ENCODE measurements at regions not wholly inside any gene's neighbourhood (a gene's known extent, or its start where the extent isn't known, plus 50 kb on each side); places are given as distances from the start of the nearest gene placed in this dataset.
"Not testable (repeated sequence)": the region's sequence is repeated elsewhere in the genome, so short reads cannot be mapped to it uniquely, and the experiment has no call there.

DNA sequence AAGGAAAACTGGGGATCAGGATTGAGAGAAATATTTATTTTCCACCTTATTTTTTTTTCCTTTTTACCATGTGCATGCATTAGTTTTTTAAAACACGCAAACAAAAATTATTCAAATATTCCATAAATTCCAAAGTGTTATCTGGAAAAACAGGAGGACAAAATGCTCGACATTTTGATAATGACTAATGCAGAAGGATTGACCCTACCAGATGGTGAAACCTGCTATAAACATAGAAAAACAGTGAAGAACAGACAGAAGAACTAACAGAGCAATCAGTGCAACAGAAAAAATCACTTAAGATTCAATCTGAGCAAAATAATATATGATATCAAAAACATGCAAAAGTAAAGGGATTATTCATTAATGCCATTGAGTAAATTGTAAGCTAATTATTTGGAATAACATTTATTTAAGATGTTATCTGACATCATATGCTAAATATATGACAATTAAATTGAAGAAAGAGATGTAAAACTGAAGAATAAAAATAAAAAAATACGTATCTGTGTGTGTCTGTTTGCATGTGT, 218.4 kb downstream of the LMBRD1 start:
- Histone ChIP-seq H3K4me3 (ENCODE audit: low read length) (no peak overlapping the region), H3K27me3 (ENCODE audit: control insufficient read depth, low read length) (no peaks in the 10 kb centered on the region), H3K9me3 (ENCODE audit: control insufficient read depth, insufficient read depth, low read length) (no peaks in the 10 kb centered on the region), H3K79me2 (ENCODE audit: control insufficient read depth, low read length) (no peaks in the 10 kb centered on the region), H4K20me1 (ENCODE audit: control insufficient read depth, insufficient read depth, low read depth, low read length) (no peaks in the 10 kb centered on the region), H3K4me1 (ENCODE audit: control insufficient read depth, low read length) (no peaks in the 10 kb centered on the region), H3K9me2 (replicated peaks; ENCODE audit: control insufficient read depth, low read length) (no peaks in the 10 kb centered on the region), H3K4me2 (ENCODE audit: low read length) (no peak overlapping the region), H3K27ac (ENCODE audit: low read depth, low read length) (no peak overlapping the region), H3F3A (ENCODE audit: control insufficient read depth, insufficient read depth) (no peaks in the 10 kb centered on the region), H3K36me3 (ENCODE audit: control insufficient read depth, low read length) (no peaks in the 10 kb centered on the region)
- TF ChIP-seq, protein P1, sequence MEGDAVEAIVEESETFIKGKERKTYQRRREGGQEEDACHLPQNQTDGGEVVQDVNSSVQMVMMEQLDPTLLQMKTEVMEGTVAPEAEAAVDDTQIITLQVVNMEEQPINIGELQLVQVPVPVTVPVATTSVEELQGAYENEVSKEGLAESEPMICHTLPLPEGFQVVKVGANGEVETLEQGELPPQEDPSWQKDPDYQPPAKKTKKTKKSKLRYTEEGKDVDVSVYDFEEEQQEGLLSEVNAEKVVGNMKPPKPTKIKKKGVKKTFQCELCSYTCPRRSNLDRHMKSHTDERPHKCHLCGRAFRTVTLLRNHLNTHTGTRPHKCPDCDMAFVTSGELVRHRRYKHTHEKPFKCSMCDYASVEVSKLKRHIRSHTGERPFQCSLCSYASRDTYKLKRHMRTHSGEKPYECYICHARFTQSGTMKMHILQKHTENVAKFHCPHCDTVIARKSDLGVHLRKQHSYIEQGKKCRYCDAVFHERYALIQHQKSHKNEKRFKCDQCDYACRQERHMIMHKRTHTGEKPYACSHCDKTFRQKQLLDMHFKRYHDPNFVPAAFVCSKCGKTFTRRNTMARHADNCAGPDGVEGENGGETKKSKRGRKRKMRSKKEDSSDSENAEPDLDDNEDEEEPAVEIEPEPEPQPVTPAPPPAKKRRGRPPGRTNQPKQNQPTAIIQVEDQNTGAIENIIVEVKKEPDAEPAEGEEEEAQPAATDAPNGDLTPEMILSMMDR (IDR thresholded peaks at IDR 0.05; ENCODE audit: low read depth, low read length, poor library complexity, severe bottlenecking) = no peak
- TF ChIP-seq EZH2phosphoT487 (IDR thresholded peaks at IDR 0.05; ENCODE audit: borderline replicate concordance, low read length) = no peak

DNA sequence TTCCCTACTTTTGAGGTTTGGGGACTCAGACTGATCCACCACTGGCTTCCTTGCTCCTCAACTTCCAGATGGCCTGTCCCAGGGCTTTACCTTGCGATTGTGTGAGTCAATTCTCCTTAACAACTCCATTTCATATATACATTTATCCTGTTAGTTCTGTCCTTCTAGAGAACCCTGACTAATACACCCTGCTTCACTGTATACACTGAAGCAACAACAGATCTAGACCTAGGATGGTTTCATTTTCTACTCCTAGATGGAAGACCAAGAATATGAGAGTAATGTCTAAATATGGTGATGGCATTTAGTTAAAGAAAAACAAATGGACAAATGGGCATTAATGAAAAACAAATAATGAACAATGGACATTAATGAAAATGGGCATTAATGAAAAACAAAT, 225.6 kb downstream of the LMBRD1 start:
- no peaks in the 10 kb centered on the region for H3K9me2 ChIP-seq (replicated peaks; ENCODE audit: control insufficient read depth, low read length)
- H3K4me2 ChIP-seq (ENCODE audit: low read length) = no peak overlapping the region
- no peaks in the 10 kb centered on the region for H4K20me1 ChIP-seq (ENCODE audit: control insufficient read depth, insufficient read depth, low read depth, low read length)
- no peaks in the 10 kb centered on the region for H3F3A ChIP-seq (ENCODE audit: control insufficient read depth, insufficient read depth)
- H3K27me3 ChIP-seq (ENCODE audit: control insufficient read depth, low read length) = no peaks in the 10 kb centered on the region
- H3K4me3 ChIP-seq (ENCODE audit: low read length) = no peak overlapping the region
- H3K9me3 ChIP-seq (ENCODE audit: control insufficient read depth, insufficient read depth, low read length) = no peaks in the 10 kb centered on the region
- H3K27ac ChIP-seq (ENCODE audit: low read depth, low read length) = no peak overlapping the region
- H3K4me1 ChIP-seq (ENCODE audit: control insufficient read depth, low read length) = no peaks in the 10 kb centered on the region
- no peaks in the 10 kb centered on the region for H3K79me2 ChIP-seq (ENCODE audit: control insufficient read depth, low read length)
- TF ChIP-seq, protein P1 (IDR thresholded peaks at IDR 0.05; ENCODE audit: low read depth, low read length, poor library complexity, severe bottlenecking) = no peak
- no peak for TF ChIP-seq EZH2phosphoT487 (IDR thresholded peaks at IDR 0.05; ENCODE audit: borderline replicate concordance, low read length)
- H3K36me3 ChIP-seq (ENCODE audit: control insufficient read depth, low read length) = no peaks in the 10 kb centered on the region

- Histone ChIP-seq H3K36me3 (ENCODE audit: control insufficient read depth, low read length) (no peaks in the 10 kb centered on the region), H3K9me2 (replicated peaks; ENCODE audit: control insufficient read depth, low read length) (no peaks in the 10 kb centered on the region), H3K9me3 (ENCODE audit: control insufficient read depth, insufficient read depth, low read length) (no peaks in the 10 kb centered on the region), H3K4me1 (ENCODE audit: control insufficient read depth, low read length) (no peaks in the 10 kb centered on the region), H3F3A (ENCODE audit: control insufficient read depth, insufficient read depth) (no peaks in the 10 kb centered on the region), H3K4me2 (ENCODE audit: low read length) (no peak overlapping the region), H3K4me3 (ENCODE audit: low read length) (no peak overlapping the region), H3K27me3 (ENCODE audit: control insufficient read depth, low read length) (no peaks in the 10 kb centered on the region), H4K20me1 (ENCODE audit: control insufficient read depth, insufficient read depth, low read depth, low read length) (no peaks in the 10 kb centered on the region), H3K27ac (ENCODE audit: low read depth, low read length) (no peak overlapping the region), H3K79me2 (ENCODE audit: control insufficient read depth, low read length) (no peaks in the 10 kb centered on the region)
- no peak for TF ChIP-seq EZH2phosphoT487 (IDR thresholded peaks at IDR 0.05; ENCODE audit: borderline replicate concordance, low read length)
- TF ChIP-seq, protein P1 (IDR thresholded peaks at IDR 0.05; ENCODE audit: low read depth, low read length, poor library complexity, severe bottlenecking) = no peak
Measured at GRCh38 chr6:69570106-69570505, 226.7 kb downstream of the LMBRD1 start.

GRCh38 chr6:69560597-69560996, 236.2 kb downstream of the LMBRD1 start:
- not testable (repeated sequence) for H3K4me3 ChIP-seq (ENCODE audit: low read length); H3K9me3 ChIP-seq (ENCODE audit: control insufficient read depth, insufficient read depth, low read length); H3K4me1 ChIP-seq (ENCODE audit: control insufficient read depth, low read length); H3K9me2 ChIP-seq (replicated peaks; ENCODE audit: control insufficient read depth, low read length); H3K36me3 ChIP-seq (ENCODE audit: control insufficient read depth, low read length); H3K4me2 ChIP-seq (ENCODE audit: low read length); H3F3A ChIP-seq (ENCODE audit: control insufficient read depth, insufficient read depth); H4K20me1 ChIP-seq (ENCODE audit: control insufficient read depth, insufficient read depth, low read depth, low read length); H3K27me3 ChIP-seq (ENCODE audit: control insufficient read depth, low read length); H3K27ac ChIP-seq (ENCODE audit: low read depth, low read length); H3K79me2 ChIP-seq (ENCODE audit: control insufficient read depth, low read length)
